ENCODE measurements at regions not wholly inside any gene's neighbourhood (a gene's known extent, or its start where the extent isn't known, plus 50 kb on each side); places are given as distances from the start of the nearest gene placed in this dataset.

- TF ChIP-seq POLR2A (IDR thresholded peaks at IDR 0.05) (no peak), CTCF (IDR thresholded peaks at IDR 0.05) (no peak)
Observed at GRCh38 chr17:33814852-33815251, 440.2 kb upstream of the CCL2 start.
